HG02884 (cell line): ENCODE measurements at regions not wholly inside any gene's neighbourhood (a gene's known extent, or its start where the extent isn't known, plus 50 kb on each side); places are given as distances from the start of the nearest gene placed in this dataset.

Source experiments
- ATAC-seq: cut with Tn5 transposase; IDR thresholded peaks from one replicate; pipeline ENCODE4 v1.9.1; 2021; ENCODE audit warnings: mild to moderate bottlenecking, moderate library complexity; ENCODE audit not compliant: unreplicated experiment

- no peak for ATAC-seq
Observed at GRCh38 chr16:85418978-85419491, 194.1 kb upstream of the GSE1 start.

- no peak for ATAC-seq
Observed at GRCh38 chr16:85419503-85420408, 193.4 kb upstream of the GSE1 start.

GRCh38 chr16:85420501-85421337 lies 192.4 kb upstream of the GSE1 start:
- no peak for ATAC-seq

GRCh38 chr16:85421338-85422195 lies 191.6 kb upstream of the GSE1 start:
- no peak for ATAC-seq

DNA sequence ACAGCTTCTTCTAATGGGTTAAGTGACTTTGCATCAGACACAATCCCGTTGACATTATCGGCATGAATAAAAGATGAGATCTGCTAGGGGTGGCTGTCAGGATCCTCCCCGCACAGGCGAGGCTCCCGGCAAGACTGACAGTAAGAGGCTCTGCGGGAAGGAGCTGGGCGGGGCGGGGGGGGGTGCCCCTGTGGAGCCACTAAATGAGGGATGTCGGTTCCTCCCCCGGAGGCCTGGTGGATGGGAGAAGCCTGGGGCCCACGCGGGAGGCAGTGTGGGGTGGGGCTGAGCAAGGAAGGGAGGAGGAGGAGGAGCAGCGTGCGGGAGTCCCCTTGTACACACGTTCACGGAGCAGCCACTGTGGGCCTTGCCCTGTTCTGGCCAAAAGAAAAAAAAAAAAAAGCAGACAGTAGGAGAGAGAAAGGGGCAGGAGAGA lies 190.9 kb upstream of the GSE1 start:
- ATAC-seq = no peak

GRCh38 chr16:85422632-85423550 lies 190.2 kb upstream of the GSE1 start:
- no peak for ATAC-seq

GRCh38 chr16:85423631-85424030 lies 189.5 kb upstream of the GSE1 start:
- ATAC-seq = no peak

- no peak for ATAC-seq
Observed at GRCh38 chr16:85424260-85425073, 188.7 kb upstream of the GSE1 start.

DNA sequence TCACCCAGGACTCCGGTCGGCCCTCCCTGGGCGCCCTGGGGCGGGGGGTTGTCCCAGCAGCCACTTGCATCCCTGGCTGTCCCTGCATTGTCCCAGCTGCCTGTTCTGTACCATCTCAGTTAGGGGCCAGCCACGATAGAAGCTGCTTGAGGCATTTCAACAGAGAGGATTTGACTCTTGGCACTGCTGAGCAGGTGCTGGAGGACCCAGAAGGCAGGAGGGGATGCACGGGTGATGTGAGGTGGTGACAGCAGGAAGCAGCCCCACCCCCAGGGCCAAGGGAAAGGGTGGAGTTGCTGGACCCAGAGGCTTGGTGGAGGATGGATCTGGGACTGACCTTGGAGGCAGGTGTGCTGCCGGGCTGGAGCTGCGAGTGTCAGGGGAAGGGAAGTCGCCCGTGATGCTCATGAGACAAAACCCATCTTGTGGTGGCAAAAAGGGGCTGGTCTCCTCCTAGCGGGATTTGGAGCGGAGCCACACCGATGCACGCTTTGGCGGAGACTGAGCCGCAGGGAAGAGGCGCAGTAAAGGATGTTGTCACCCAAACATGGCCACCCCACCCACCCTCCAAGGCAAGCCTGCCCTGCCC lies 188.0 kb upstream of the GSE1 start:
- ATAC-seq = no peak

- ATAC-seq = no peak
Observed at GRCh38 chr16:85426806-85427205, 186.3 kb upstream of the GSE1 start.

- ATAC-seq = no peak
Observed at GRCh38 chr16:85428168-85428898, 184.8 kb upstream of the GSE1 start.

- no peak for ATAC-seq
Observed at GRCh38 chr16:85428899-85429775, 184.0 kb upstream of the GSE1 start.

- ATAC-seq = no peak
Observed at GRCh38 chr16:85429776-85430522, 183.2 kb upstream of the GSE1 start.

DNA sequence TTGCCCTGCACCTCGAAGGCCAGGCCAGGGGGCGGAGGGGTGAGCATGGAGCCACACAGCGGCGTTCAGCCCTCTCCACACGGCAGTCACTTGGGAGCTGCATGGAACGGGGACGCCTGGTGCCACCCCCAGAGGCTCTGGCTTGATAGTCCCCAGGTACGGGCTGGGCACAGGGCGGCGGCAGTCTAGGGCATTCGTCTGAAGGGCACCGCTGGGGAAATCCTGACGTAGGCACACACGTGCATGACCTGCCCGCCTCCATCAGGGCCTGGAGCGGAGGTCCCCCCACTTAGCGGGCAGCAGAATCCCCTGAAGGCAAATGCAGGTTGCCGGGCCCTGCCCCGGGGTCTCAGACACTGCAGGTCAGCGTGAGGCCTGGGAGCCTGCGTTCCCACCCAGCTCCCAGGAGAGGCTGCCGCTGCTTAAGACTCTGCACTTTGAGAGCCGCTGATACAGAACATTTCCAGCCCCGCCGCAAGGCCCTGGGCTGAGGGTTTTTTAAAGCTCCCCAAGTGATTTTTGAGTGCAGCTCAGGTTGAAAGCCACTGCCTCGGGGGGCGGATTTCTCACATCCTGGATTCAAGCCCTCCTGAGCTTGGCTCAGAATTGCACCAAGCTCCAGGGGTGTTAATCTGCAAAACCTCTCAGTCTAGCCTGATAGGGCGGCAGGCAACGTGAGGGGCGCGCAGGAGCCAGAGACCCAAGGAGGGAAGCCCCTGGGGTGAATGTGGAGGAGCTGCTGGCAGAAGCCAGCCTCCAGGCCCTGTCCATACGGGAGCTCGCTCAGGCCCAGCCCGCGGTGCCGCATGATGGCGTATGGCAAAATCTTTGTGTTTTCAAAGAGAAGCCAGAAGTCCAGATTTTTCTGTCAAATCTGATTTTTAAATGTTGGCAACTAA lies 182.3 kb upstream of the GSE1 start:
- ATAC-seq = no peak
